ENCODE measurements at regions not wholly inside any gene's neighbourhood (a gene's known extent, or its start where the extent isn't known, plus 50 kb on each side); places are given as distances from the start of the nearest gene placed in this dataset.

DNA sequence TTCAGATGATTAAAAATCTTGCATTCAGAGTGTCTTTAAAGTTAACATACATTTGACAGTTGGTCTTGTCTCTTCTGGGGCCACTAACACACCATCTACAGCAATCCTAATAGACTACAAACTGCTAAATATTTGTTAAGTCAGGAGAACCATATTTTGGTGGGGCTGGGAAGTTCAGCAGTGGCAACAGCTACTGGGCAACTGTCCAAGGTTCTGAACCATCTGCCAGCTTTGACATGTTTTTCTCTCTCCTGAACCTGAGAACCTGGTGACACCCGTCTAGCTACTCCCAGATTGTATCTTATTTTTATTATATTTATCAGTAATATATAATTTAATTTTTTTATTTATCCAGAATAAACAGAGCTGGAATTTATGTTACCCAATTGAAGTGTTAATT, 199.0 kb upstream of the DPYD start:
- TF ChIP-seq, protein P1, sequence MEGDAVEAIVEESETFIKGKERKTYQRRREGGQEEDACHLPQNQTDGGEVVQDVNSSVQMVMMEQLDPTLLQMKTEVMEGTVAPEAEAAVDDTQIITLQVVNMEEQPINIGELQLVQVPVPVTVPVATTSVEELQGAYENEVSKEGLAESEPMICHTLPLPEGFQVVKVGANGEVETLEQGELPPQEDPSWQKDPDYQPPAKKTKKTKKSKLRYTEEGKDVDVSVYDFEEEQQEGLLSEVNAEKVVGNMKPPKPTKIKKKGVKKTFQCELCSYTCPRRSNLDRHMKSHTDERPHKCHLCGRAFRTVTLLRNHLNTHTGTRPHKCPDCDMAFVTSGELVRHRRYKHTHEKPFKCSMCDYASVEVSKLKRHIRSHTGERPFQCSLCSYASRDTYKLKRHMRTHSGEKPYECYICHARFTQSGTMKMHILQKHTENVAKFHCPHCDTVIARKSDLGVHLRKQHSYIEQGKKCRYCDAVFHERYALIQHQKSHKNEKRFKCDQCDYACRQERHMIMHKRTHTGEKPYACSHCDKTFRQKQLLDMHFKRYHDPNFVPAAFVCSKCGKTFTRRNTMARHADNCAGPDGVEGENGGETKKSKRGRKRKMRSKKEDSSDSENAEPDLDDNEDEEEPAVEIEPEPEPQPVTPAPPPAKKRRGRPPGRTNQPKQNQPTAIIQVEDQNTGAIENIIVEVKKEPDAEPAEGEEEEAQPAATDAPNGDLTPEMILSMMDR (conservative IDR thresholded peaks at IDR 0.05; ENCODE audit: low read depth, low read length), result no peak
- TF ChIP-seq EZH2 (IDR thresholded peaks at IDR 0.05; ENCODE audit: borderline replicate concordance, low read depth, low read length, poor library complexity, severe bottlenecking), result no peak

Data from A673 (cell line).